GM18951 (cell line): ENCODE measurements at regions not wholly inside any gene's neighbourhood (a gene's known extent, or its start where the extent isn't known, plus 50 kb on each side); places are given as distances from the start of the nearest gene placed in this dataset.
"Not testable (repeated sequence)": the region's sequence is repeated elsewhere in the genome, so short reads cannot be mapped to it uniquely, and the experiment has no call there.

ENCODE experiments used
- POLR2A ChIP-seq: IDR thresholded peaks from 4 replicates; pipeline ENCODE4 v1.6.1; 2011; ENCODE audit warnings: mild to moderate bottlenecking; ENCODE audit not compliant: insufficient read length, insufficient read depth; ENCODE audit errors: extremely low read depth
- in situ Hi-C: fragments of 300-500 bp; cut with MboI; formaldehyde crosslinking; loops from one replicate; pipeline ENCODE4 v1.12.0; 2022; ENCODE audit warnings: low sequenced_read_pairs, mixed read lengths, inconsistent platforms; ENCODE audit not compliant: unreplicated experiment

DNA sequence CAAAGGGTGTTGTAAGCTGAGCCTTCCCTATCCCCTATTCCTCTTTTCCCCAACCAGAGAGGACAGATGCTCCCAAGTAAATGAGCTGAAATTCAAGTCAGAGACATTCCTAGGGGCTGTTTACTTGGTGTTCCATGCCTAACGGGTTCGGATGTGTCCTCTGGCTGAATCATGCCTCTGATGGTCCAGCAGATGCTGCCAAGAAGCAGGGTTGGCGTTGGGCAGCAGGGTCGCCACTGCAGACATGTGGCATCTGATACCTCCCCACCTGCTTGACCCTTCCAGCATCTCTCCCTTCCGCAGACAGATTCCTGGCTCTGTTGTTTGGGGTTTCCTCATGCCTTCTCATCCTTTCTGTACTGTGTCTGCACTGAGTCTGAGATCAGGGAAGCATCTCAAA is 108.3 kb downstream of the HNRNPLL start:
- in situ Hi-C loops = no loop called here
- no peak for TF ChIP-seq POLR2A

DNA sequence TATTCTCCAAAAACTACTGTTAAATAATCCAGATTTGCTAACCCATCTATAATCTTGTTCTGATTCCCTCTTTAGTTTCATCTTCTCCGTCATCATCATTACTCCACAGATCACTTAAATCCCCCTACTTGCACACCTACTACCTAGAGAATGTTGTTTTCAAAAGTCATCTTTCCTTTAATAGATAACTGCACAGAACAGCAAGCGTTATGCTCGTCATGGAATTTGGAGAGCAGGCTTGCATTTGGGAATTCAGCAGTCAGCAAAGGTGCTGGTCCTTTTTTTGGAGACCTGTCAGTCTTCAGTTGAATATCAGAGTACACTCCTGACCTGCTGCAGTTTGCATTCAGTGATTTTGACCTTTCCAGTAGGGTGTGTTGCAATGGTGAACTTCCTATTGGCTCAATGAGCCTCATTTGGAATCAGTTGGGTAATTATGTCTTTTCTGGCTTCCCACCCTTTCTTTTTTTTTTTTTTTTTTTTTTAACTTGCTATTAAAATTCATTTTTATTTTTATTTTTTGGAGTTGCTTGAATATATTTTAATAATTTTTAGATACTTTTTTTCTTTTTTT is 110.6 kb downstream of the HNRNPLL start:
- in situ Hi-C loops = no loop called here
- TF ChIP-seq POLR2A = no peak

GRCh38 chr2:38491436-38491835 is 111.3 kb downstream of the HNRNPLL start:
- TF ChIP-seq POLR2A = no peak
- in situ Hi-C loops = no loop called here

DNA sequence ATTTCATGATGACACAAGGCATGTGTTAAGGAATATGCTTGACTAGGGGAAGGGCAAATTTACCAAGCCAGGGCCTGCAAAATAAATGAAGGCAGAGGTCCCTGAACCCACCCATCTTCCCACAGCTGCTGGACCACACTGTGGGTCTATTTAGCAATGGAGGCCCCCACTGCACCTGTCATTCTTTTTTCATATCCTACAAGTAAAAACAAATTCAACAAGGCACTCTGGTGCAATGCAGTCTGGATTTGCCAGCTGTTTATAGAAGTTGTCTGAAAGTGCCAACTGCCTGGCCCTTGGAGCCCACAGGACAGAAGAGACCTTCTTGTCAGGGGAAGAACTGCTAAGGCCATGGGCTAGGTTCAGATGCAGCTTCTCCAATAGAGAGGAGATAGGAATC is 112.8 kb upstream of the ATL2 start:
- in situ Hi-C loops = no loop called here
- TF ChIP-seq POLR2A = no peak

GRCh38 chr2:38487852-38488251 is 110.8 kb upstream of the ATL2 start:
- in situ Hi-C loops = no loop called here
- no peak for TF ChIP-seq POLR2A

DNA sequence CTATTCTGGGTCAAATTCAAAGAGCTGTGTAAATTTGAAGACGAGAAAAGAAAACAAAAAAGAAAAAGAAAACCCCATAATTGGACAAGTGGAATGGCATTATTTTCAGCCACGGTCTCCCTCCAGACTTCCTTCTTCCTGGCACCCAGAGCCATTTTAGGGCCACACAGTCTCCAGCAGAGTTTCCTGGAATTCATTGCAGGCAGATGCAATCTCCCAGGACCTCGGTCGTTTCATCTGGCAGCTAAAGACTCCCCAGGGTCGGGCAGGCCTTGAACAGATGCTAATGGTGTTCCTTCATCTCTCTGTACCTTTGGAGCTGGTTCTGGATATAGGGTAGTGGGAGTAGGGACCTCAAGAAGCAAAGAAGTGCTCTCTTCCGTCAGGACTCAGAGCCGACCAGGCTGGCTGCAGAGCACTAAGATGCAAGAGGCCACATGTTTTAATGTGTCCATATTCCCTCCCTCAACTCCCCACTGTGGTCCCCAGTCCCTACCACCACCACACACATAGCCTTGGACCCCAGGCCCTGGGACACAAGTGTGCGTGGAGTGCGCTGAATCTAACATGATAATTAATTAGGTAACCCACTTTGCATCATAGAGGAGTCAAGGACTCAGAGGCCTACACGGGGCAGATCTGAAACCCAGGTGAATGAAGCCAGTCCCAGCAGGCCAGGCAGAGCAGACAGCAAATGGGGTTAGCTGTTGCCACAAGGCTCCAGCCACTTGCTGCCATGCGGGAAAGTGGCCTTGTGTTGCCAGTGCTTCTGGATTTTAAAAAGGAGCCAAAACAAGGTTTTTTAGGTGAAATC is 109.3 kb upstream of the ATL2 start:
- TF ChIP-seq POLR2A = no peak
- in situ Hi-C loops = no loop called here

- TF ChIP-seq POLR2A = no peak
- in situ Hi-C loops = no loop called here
Observed at GRCh38 chr2:38485734-38486133, 108.7 kb upstream of the ATL2 start.

DNA sequence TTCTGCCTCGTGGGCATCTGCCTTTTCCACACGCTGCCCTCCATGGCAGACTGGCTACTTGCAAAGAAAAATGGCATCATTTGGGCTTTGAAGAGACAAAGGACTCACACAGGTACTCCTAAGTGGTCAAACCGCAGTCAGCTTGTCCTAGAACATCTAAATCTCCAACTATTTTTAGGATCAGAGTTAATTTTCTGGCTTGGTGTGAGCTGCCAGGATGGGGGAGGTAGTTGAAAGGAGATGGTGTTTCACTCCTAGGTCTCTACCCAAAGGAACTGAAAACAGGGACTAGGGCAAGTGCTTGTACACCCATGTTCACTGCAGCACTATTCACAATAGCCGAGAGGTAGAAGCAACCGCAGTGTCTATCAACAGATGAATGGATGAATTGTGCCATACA is 107.9 kb upstream of the ATL2 start:
- in situ Hi-C loops = no loop called here
- no peak for TF ChIP-seq POLR2A

DNA sequence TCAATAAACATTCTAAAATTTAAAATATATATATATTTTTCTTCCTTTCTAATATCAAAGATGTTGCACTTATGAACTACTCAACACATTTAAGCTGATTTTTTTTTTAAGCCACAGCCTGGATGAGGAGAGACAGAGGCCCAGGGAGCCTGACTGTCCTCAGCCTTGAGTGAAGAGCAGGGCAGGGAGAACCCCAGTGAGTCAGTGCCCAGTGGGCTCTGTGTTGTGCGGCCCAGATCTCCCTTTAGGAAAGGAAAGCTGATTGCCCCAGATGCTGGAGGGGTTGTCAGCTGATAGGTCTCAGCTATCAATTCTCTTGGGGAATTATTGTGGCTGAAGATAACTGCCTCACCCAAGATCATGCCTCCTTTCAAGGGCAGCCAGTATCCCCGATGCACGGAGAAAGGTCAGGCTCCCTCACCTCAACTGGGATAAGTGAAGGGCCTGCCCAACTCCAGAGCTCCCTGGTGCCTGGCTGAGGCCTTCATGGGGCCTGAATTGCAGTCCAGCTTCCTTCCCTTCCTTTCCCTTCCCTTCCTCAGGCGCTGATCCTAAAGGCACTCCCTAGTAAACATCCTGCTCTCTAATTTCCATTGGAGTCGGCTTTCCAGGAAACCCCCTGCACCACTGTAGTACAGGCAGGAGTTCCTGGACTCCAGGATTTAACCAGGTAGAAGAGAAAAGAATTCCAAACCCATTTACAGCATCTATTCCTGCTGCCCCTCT is 106.9 kb upstream of the ATL2 start:
- TF ChIP-seq POLR2A = no peak
- in situ Hi-C loops = no loop called here

DNA sequence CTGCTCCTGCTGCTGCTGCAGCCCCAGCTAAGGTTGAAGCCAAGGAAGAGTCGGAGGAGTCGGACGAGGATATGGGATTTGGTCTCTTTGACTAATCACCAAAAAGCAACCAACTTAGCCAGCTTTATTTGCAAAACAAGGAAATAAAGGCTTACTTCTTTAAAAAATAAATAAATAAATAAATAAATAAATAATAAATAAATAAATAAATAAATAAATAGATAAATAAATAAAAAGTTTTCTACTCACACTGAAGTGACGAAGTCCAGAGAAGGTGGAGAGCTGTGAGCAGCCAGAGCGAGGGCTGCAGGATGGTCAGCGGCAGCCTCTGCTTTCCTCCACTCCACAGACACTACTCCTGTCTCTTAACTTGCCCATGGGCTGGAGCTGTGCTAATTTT is 105.6 kb upstream of the ATL2 start:
- in situ Hi-C loops = not testable (repeated sequence)

- TF ChIP-seq POLR2A = no peak
- in situ Hi-C loops = no loop called here
Observed at GRCh38 chr2:38480617-38481016, 103.5 kb upstream of the ATL2 start.

GRCh38 chr2:38477006-38477405 is 99.9 kb upstream of the ATL2 start:
- in situ Hi-C loops = no loop called here
- no peak for TF ChIP-seq POLR2A

GRCh38 chr2:38475567-38475881 is 98.5 kb upstream of the ATL2 start:
- TF ChIP-seq POLR2A = no peak
- in situ Hi-C loops = no loop called here
